KMS-11 (cell line): ENCODE measurements at regions not wholly inside any gene's neighbourhood (a gene's known extent, or its start where the extent isn't known, plus 50 kb on each side); places are given as distances from the start of the nearest gene placed in this dataset.

Experiments used
- H2AFZ ChIP-seq: fragments of 200-600 bp; sonication (generic); 2 replicates; pipeline ENCODE4 v1.6.1; 2016; ENCODE audit warnings: antibody characterized with exemption, mixed run types, low read depth
- H3K27ac ChIP-seq: fragments of 200-600 bp; sonication (generic); 2 replicates; pipeline ENCODE4 v1.6.1; 2016; ENCODE audit warnings: mild to moderate bottlenecking, mixed run types
- H3K27me3 ChIP-seq: fragments of 200-600 bp; sonication (generic); 2 replicates; pipeline ENCODE4 v1.6.1; 2017; ENCODE audit warnings: mild to moderate bottlenecking, low read depth, mixed run types, moderate library complexity; ENCODE audit not compliant: insufficient read depth
- H3K36me3 ChIP-seq: fragments of 200-600 bp; sonication (generic); 2 replicates; pipeline ENCODE4 v1.6.1; 2017; ENCODE audit warnings: mild to moderate bottlenecking, mixed run types; ENCODE audit not compliant: insufficient read depth
- H3K4me1 ChIP-seq: fragments of 200-600 bp; sonication (generic); 2 replicates; pipeline ENCODE4 v1.6.1; 2016; ENCODE audit warnings: mild to moderate bottlenecking, low read depth, mixed run types; ENCODE audit not compliant: poor library complexity, severe bottlenecking
- H3K4me2 ChIP-seq: fragments of 200-600 bp; sonication (generic); 2 replicates; pipeline ENCODE4 v1.7.0; 2016; ENCODE audit warnings: mild to moderate bottlenecking, mixed run types
- H3K4me3 ChIP-seq: fragments of 200-600 bp; sonication (generic); IDR thresholded peaks from 2 replicates; pipeline ENCODE4 v1.6.1; 2017; ENCODE audit warnings: low read depth, low read length, mixed read lengths; ENCODE audit not compliant: insufficient read depth
- H3K79me2 ChIP-seq: fragments of 200-600 bp; sonication (generic); 2 replicates; pipeline ENCODE4 v1.6.1; 2016; ENCODE audit warnings: low read depth, mixed run types; ENCODE audit not compliant: insufficient read depth
- H3K9ac ChIP-seq: fragments of 200-600 bp; sonication (generic); 2 replicates; pipeline ENCODE4 v1.6.1; 2016; ENCODE audit warnings: mild to moderate bottlenecking, mixed run types
- H4K20me1 ChIP-seq: fragments of 200-600 bp; sonication (generic); 2 replicates; pipeline ENCODE4 v1.6.1; 2016; ENCODE audit warnings: mild to moderate bottlenecking, mixed run types; ENCODE audit not compliant: insufficient read depth
- TF ChIP-seq, protein P1 (sequence below): fragments of 200-600 bp; sonication (generic); conservative IDR thresholded peaks from 2 replicates; pipeline ENCODE4 v1.6.1; 2017; ENCODE audit warnings: low read depth, mild to moderate bottlenecking, antibody characterized with exemption, low read length, moderate library complexity, mixed read lengths

DNA sequence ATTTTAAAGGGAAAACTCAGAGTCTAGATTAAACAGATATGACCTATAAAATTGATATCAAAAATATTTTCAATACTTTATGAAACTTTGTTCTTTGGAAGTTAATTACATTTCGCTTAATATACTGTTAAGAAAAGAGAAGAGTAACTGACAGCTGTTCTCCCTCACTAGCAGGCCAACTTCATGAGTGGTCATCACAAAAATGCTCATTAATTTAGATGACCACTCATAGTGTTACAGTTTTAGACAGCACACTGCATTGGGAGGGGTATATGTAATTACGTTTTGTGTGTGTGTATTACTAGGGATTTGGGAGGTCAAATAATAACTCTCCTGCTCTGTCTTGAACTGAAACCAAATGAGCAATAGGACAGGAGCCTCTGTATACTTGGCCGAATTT, 80.2 kb upstream of the EDNRA start:
- TF ChIP-seq, protein P1, sequence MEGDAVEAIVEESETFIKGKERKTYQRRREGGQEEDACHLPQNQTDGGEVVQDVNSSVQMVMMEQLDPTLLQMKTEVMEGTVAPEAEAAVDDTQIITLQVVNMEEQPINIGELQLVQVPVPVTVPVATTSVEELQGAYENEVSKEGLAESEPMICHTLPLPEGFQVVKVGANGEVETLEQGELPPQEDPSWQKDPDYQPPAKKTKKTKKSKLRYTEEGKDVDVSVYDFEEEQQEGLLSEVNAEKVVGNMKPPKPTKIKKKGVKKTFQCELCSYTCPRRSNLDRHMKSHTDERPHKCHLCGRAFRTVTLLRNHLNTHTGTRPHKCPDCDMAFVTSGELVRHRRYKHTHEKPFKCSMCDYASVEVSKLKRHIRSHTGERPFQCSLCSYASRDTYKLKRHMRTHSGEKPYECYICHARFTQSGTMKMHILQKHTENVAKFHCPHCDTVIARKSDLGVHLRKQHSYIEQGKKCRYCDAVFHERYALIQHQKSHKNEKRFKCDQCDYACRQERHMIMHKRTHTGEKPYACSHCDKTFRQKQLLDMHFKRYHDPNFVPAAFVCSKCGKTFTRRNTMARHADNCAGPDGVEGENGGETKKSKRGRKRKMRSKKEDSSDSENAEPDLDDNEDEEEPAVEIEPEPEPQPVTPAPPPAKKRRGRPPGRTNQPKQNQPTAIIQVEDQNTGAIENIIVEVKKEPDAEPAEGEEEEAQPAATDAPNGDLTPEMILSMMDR, result no peak
- no peaks in the 10 kb centered on the region for H4K20me1 ChIP-seq
- H3K27me3 ChIP-seq, result no peaks in the 10 kb centered on the region
- no peak overlapping the region for H3K9ac ChIP-seq
- no peak overlapping the region for H3K27ac ChIP-seq
- H3K4me2 ChIP-seq, result no peak overlapping the region
- H3K4me1 ChIP-seq, result no peaks in the 10 kb centered on the region
- no peak overlapping the region for H2AFZ ChIP-seq
- H3K36me3 ChIP-seq, result no peaks in the 10 kb centered on the region
- H3K79me2 ChIP-seq, result no peaks in the 10 kb centered on the region
- H3K4me3 ChIP-seq, result no peak overlapping the region

DNA sequence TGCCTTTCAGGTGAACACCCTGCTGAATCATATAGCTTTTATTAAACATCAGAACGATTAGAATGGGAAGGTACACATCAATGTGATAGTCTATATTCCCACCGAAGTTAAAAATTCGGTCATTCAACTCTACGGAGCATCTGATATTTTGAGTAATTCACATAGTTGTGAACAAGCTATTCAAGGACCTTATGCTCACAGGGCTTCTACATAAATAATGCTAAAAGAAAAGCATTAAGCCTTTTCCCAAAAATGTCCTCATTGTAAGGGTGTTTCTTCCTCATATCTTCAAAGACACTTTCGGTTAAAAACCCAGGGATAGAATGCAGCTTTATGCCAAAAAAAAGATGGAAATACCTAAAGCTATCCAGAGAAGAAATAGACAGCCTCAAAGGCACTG, 79.7 kb upstream of the EDNRA start:
- Histone ChIP-seq H3K36me3 (no peaks in the 10 kb centered on the region), H3K4me2 (no peak overlapping the region), H3K4me3 (no peak overlapping the region), H4K20me1 (no peaks in the 10 kb centered on the region), H3K9ac (no peak overlapping the region), H2AFZ (no peak overlapping the region), H3K27ac (no peak overlapping the region), H3K4me1 (no peaks in the 10 kb centered on the region), H3K27me3 (no peaks in the 10 kb centered on the region), H3K79me2 (no peaks in the 10 kb centered on the region)
- TF ChIP-seq, protein P1, result no peak

DNA sequence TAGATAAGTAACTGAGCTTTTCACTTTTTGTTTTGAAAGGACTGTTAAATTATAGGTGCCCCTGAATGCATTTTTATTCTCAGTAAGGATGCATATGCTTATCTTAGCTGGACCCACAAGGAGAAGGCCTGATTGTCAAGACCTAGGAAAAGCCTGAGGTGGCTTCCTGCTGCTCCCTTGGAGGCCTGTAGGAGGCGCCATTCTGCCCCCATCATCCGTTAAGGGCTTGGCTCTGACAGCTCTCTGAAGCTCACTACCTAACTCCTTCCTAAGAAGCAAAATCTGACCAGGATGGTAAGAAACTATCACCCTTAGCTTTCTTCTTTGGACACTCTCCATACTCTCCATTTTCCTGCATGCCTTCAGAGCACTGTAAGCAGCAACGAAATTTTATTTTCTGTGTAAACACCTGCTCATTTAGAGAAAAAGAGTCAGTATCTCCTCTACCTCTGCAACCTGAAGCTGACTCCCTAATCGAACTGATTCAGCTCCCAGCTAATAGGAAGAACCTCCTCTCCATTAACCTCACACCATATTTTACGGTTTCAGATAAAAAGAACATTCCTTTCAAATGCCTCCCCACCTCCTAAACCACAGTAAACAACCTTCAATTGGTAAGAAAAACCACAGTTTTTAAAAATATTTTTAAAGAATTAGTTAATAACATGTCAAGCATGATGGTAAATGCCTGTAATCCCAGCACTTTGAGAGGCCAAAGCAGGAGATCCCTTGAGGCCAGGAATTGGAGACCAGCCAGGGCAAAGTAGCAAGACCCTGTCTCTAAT, 73.4 kb upstream of the EDNRA start:
- TF ChIP-seq, protein P1, result peak; percentile 62
- H3K9ac ChIP-seq, result no peak overlapping the region
- no peak overlapping the region for H2AFZ ChIP-seq
- no peak overlapping the region for H3K27ac ChIP-seq
- H3K79me2 ChIP-seq, result no peaks in the 10 kb centered on the region
- H3K36me3 ChIP-seq, result no peaks in the 10 kb centered on the region
- H3K27me3 ChIP-seq, result no peaks in the 10 kb centered on the region
- no peaks in the 10 kb centered on the region for H4K20me1 ChIP-seq
- H3K4me1 ChIP-seq, result no peaks in the 10 kb centered on the region
- H3K4me2 ChIP-seq, result no peak overlapping the region
- no peak overlapping the region for H3K4me3 ChIP-seq

DNA sequence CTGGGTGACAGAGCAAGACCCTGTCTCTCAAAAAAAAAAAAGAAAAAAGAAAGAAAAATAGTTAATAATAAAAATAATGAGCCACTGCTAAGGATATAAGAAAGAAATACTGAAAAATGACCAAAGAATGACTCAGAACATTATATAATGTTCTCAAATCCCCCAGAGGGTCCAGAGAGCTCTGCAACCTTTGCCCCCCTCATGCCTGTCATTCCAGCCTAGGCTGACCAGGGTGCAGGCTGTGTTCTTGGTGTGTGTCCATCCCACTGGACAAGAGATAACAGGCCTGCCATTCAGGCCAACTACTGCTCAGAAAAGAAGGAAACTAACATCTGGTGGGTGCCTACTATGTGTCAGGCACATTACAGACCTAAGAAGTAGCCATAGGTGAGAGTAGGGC, 72.7 kb upstream of the EDNRA start:
- Histone ChIP-seq H3K4me1 (no peaks in the 10 kb centered on the region), H3K27ac (no peak overlapping the region), H4K20me1 (no peaks in the 10 kb centered on the region), H3K27me3 (no peaks in the 10 kb centered on the region), H3K4me2 (no peak overlapping the region), H3K4me3 (no peak overlapping the region), H2AFZ (no peak overlapping the region), H3K79me2 (no peaks in the 10 kb centered on the region), H3K9ac (no peak overlapping the region), H3K36me3 (no peaks in the 10 kb centered on the region)
- TF ChIP-seq, protein P1, result no peak
